ENCODE measurements at regions not wholly inside any gene's neighbourhood (a gene's known extent, or its start where the extent isn't known, plus 50 kb on each side); places are given as distances from the start of the nearest gene placed in this dataset.

- TF ChIP-seq CTCF (conservative IDR thresholded peaks at IDR 0.05) (no peak), ZFX (IDR thresholded peaks at IDR 0.05) (no peak)
These were observed 525.0 kb upstream of the ADARB2 start for GRCh38 chr10:2262333-2262732.

All from C4-2B (cell line).